ENCODE measurements at regions not wholly inside any gene's neighbourhood (a gene's known extent, or its start where the extent isn't known, plus 50 kb on each side); places are given as distances from the start of the nearest gene placed in this dataset.

- no peaks in the 10 kb centered on the region for H3K9me3 Mint-ChIP-seq (ENCODE audit: low read depth)
- no peaks in the 10 kb centered on the region for H3K36me3 Mint-ChIP-seq (ENCODE audit: low read depth)
- ChIA-PET CTCF (interaction anchor here (1.0 kb wide), 1 partner anchor 70 kb away, joined by 3 read pairs; no protein-coding TSS in a partner anchor), POLR2A (interaction anchor here (0.6 kb wide), 1 partner anchor 74 kb away, joined by 3 read pairs; no protein-coding TSS in a partner anchor)
- DNase-seq (no peak), ATAC-seq (no peak)
- no peak overlapping the region for H3K4me3 Mint-ChIP-seq
- intact Hi-C loops (cut with DNase I, micrococcal nuclease), result no loop called here
- H3K27me3 Mint-ChIP-seq, result peaks cover 12% of the 10 kb centered on the region
- H3K4me1 Mint-ChIP-seq, result no peaks in the 10 kb centered on the region
- no peak overlapping the region for H3K27ac Mint-ChIP-seq
These were observed 539.9 kb downstream of the HS3ST4 start for GRCh38 chr16:26231647-26232046.

- ATAC-seq, result no peak
- POLR2A ChIA-PET, result no interaction called here
- CTCF ChIA-PET, result no interaction called here
- H3K27ac Mint-ChIP-seq, result no peak overlapping the region
- no peak for DNase-seq
- H3K36me3 Mint-ChIP-seq (ENCODE audit: low read depth), result no peaks in the 10 kb centered on the region
- peaks cover 7% of the 10 kb centered on the region for H3K9me3 Mint-ChIP-seq (ENCODE audit: low read depth)
- H3K27me3 Mint-ChIP-seq, result peaks cover 10% of the 10 kb centered on the region
- intact Hi-C loops (cut with DNase I, micrococcal nuclease), result no loop called here
- no peak overlapping the region for H3K4me3 Mint-ChIP-seq
- no peaks in the 10 kb centered on the region for H3K4me1 Mint-ChIP-seq
These were observed 549.0 kb downstream of the HS3ST4 start for GRCh38 chr16:26240807-26241206.

GRCh38 chr16:26247063-26247462 lies 555.3 kb downstream of the HS3ST4 start:
- peaks cover 7% of the 10 kb centered on the region for H3K9me3 Mint-ChIP-seq (ENCODE audit: low read depth)
- peaks cover 6% of the 10 kb centered on the region for H3K27me3 Mint-ChIP-seq
- ChIA-PET CTCF (no interaction called here), POLR2A (no interaction called here)
- ATAC-seq, result no peak
- no peak overlapping the region for H3K27ac Mint-ChIP-seq
- peaks cover 2% of the 10 kb centered on the region for H3K4me1 Mint-ChIP-seq
- intact Hi-C loops (cut with DNase I, micrococcal nuclease), result no loop called here
- H3K36me3 Mint-ChIP-seq (ENCODE audit: low read depth), result no peaks in the 10 kb centered on the region
- H3K4me3 Mint-ChIP-seq, result no peak overlapping the region
- no peak for DNase-seq

- ChIA-PET POLR2A (no interaction called here), CTCF (no interaction called here)
- no peak overlapping the region for H3K4me3 Mint-ChIP-seq
- no peak overlapping the region for H3K27ac Mint-ChIP-seq
- H3K9me3 Mint-ChIP-seq (ENCODE audit: low read depth), result peaks cover 8% of the 10 kb centered on the region
- H3K27me3 Mint-ChIP-seq, result peaks cover 18% of the 10 kb centered on the region
- no peak for ATAC-seq
- DNase-seq, result no peak
- intact Hi-C loops (cut with DNase I, micrococcal nuclease), result no loop called here
- no peaks in the 10 kb centered on the region for H3K36me3 Mint-ChIP-seq (ENCODE audit: low read depth)
- H3K4me1 Mint-ChIP-seq, result no peaks in the 10 kb centered on the region
These were observed 560.8 kb downstream of the HS3ST4 start for GRCh38 chr16:26252598-26252997.

GRCh38 chr16:26261621-26262020 lies 569.9 kb downstream of the HS3ST4 start:
- Mint-ChIP-seq H3K27ac (no peak overlapping the region), H3K36me3 (ENCODE audit: low read depth) (no peaks in the 10 kb centered on the region), H3K4me1 (no peaks in the 10 kb centered on the region), H3K4me3 (no peak overlapping the region), H3K9me3 (ENCODE audit: low read depth) (no peaks in the 10 kb centered on the region), H3K27me3 (no peaks in the 10 kb centered on the region)
- DNase-seq (no peak), ATAC-seq (no peak)
- CTCF ChIA-PET, result no interaction called here
- intact Hi-C loops (cut with DNase I, micrococcal nuclease), result no loop called here
- POLR2A ChIA-PET, result no interaction called here

- Mint-ChIP-seq H3K4me1 (no peaks in the 10 kb centered on the region), H3K27ac (no peak overlapping the region), H3K9me3 (ENCODE audit: low read depth) (no peaks in the 10 kb centered on the region), H3K36me3 (ENCODE audit: low read depth) (no peaks in the 10 kb centered on the region), H3K4me3 (no peak overlapping the region), H3K27me3 (no peaks in the 10 kb centered on the region)
- intact Hi-C loops (cut with DNase I, micrococcal nuclease), result no loop called here
- ATAC-seq (no peak), DNase-seq (no peak)
- POLR2A ChIA-PET, result no interaction called here
- CTCF ChIA-PET, result interaction anchor here (1.6 kb wide), 1 partner anchor 12 kb away, joined by 3 read pairs; no protein-coding TSS in a partner anchor
These were observed 571.6 kb downstream of the HS3ST4 start for GRCh38 chr16:26263406-26263805.

GRCh38 chr16:26267641-26268040 lies 575.9 kb downstream of the HS3ST4 start:
- no peak overlapping the region for H3K27ac Mint-ChIP-seq
- peaks cover 3% of the 10 kb centered on the region for H3K27me3 Mint-ChIP-seq
- CTCF ChIA-PET, result no interaction called here
- peaks cover 16% of the 10 kb centered on the region for H3K4me1 Mint-ChIP-seq
- H3K4me3 Mint-ChIP-seq, result no peak overlapping the region
- H3K36me3 Mint-ChIP-seq (ENCODE audit: low read depth), result no peaks in the 10 kb centered on the region
- intact Hi-C loops (cut with DNase I, micrococcal nuclease), result no loop called here
- POLR2A ChIA-PET, result no interaction called here
- no peaks in the 10 kb centered on the region for H3K9me3 Mint-ChIP-seq (ENCODE audit: low read depth)
- no peak for DNase-seq
- no peak for ATAC-seq

GRCh38 chr16:26269673-26270072 lies 577.9 kb downstream of the HS3ST4 start:
- ATAC-seq, result no peak
- POLR2A ChIA-PET, result no interaction called here
- DNase-seq, result no peak
- peaks cover 3% of the 10 kb centered on the region for H3K27me3 Mint-ChIP-seq
- CTCF ChIA-PET, result no interaction called here
- no peaks in the 10 kb centered on the region for H3K9me3 Mint-ChIP-seq (ENCODE audit: low read depth)
- H3K4me3 Mint-ChIP-seq, result no peak overlapping the region
- H3K27ac Mint-ChIP-seq, result no peak overlapping the region
- H3K4me1 Mint-ChIP-seq, result peaks cover 16% of the 10 kb centered on the region
- intact Hi-C loops (cut with DNase I, micrococcal nuclease), result no loop called here
- no peaks in the 10 kb centered on the region for H3K36me3 Mint-ChIP-seq (ENCODE audit: low read depth)

- Mint-ChIP-seq H3K4me1 (peaks cover 16% of the 10 kb centered on the region), H3K27ac (no peak overlapping the region), H3K9me3 (ENCODE audit: low read depth) (peaks cover 1% of the 10 kb centered on the region), H3K27me3 (peaks cover 6% of the 10 kb centered on the region), H3K4me3 (no peak overlapping the region), H3K36me3 (ENCODE audit: low read depth) (no peaks in the 10 kb centered on the region)
- POLR2A ChIA-PET, result no interaction called here
- DNase-seq (no peak), ATAC-seq (no peak)
- intact Hi-C loops (cut with DNase I, micrococcal nuclease), result no loop called here
- CTCF ChIA-PET, result interaction anchor here (1.0 kb wide), 1 partner anchor 94 kb away, joined by 3 read pairs; no protein-coding TSS in a partner anchor
These were observed 581.8 kb downstream of the HS3ST4 start for GRCh38 chr16:26273607-26274006.

GRCh38 chr16:26275021-26275590 lies 583.3 kb downstream of the HS3ST4 start:
- POLR2A ChIA-PET, result no interaction called here
- ATAC-seq, result no peak
- Mint-ChIP-seq H3K4me3 (no peak overlapping the region), H3K9me3 (ENCODE audit: low read depth) (peaks cover 3% of the 10 kb centered on the region), H3K27me3 (peaks cover 6% of the 10 kb centered on the region), H3K4me1 (peaks cover 6% of the 10 kb centered on the region), H3K36me3 (ENCODE audit: low read depth) (no peaks in the 10 kb centered on the region), H3K27ac (no peak overlapping the region)
- intact Hi-C loops (cut with DNase I, micrococcal nuclease), result no loop called here
- CTCF ChIA-PET, result interaction anchor here (1.2 kb wide), 1 partner anchor 11 kb away, joined by 3 read pairs; no protein-coding TSS in a partner anchor
- DNase-seq, result no peak

- Mint-ChIP-seq H3K4me3 (no peak overlapping the region), H3K4me1 (no peaks in the 10 kb centered on the region), H3K9me3 (ENCODE audit: low read depth) (peaks cover 3% of the 10 kb centered on the region), H3K27me3 (peaks cover 3% of the 10 kb centered on the region), H3K36me3 (ENCODE audit: low read depth) (no peaks in the 10 kb centered on the region), H3K27ac (no peak overlapping the region)
- DNase-seq (no peak), ATAC-seq (no peak)
- POLR2A ChIA-PET, result no interaction called here
- intact Hi-C loops (cut with DNase I, micrococcal nuclease), result no loop called here
- CTCF ChIA-PET, result no interaction called here
These were observed 584.5 kb downstream of the HS3ST4 start for GRCh38 chr16:26276289-26276688.

GRCh38 chr16:26281381-26282110 lies 589.8 kb downstream of the HS3ST4 start:
- H3K4me1 Mint-ChIP-seq, result no peaks in the 10 kb centered on the region
- peaks cover 2% of the 10 kb centered on the region for H3K9me3 Mint-ChIP-seq (ENCODE audit: low read depth)
- no peaks in the 10 kb centered on the region for H3K27me3 Mint-ChIP-seq
- H3K27ac Mint-ChIP-seq, result no peak overlapping the region
- ATAC-seq, result no peak
- no peak overlapping the region for H3K4me3 Mint-ChIP-seq
- ChIA-PET POLR2A (no interaction called here), CTCF (no interaction called here)
- intact Hi-C loops (cut with DNase I, micrococcal nuclease), result no loop called here
- no peaks in the 10 kb centered on the region for H3K36me3 Mint-ChIP-seq (ENCODE audit: low read depth)
- no peak for DNase-seq
